A673 (cell line): ENCODE measurements at regions not wholly inside any gene's neighbourhood (a gene's known extent, or its start where the extent isn't known, plus 50 kb on each side); places are given as distances from the start of the nearest gene placed in this dataset.

Experiments used
- BruUV-seq: library from RNA; stranded (reverse); fragments of 400-500 nt; replicated peaks from 2 replicates; lab custom pipeline; 2021; lab: Mats Ljungman, UMichigan
- CTCF ChIA-PET: fragments of 300-600 bp; sonication (Branson Sonifier 250); formaldehyde crosslinking; loops from one replicate; lab custom pipeline; 2022; ENCODE audit warnings: antibody characterized with exemption; lab: Charles Lee
- POLR2A ChIA-PET: fragments of 300-600 bp; sonication (Branson Sonifier 250); formaldehyde crosslinking; loops from one replicate; lab custom pipeline; 2022; ENCODE audit warnings: antibody characterized with exemption; ENCODE audit not compliant: low non-redundant PET; lab: Charles Lee
- DNase-seq: peaks from one replicate; pipeline ENCODE4 v3.0.0-alpha.2; 2015; ENCODE audit warnings: low spot score
- H3K27ac ChIP-seq: fragments of 200-600 bp; sonication (generic); 2 replicates; pipeline ENCODE4 v1.5.1; 2016; ENCODE audit warnings: mixed run types, low read depth, mild to moderate bottlenecking, mixed read lengths, antibody characterized with exemption, low read length; ENCODE audit not compliant: poor library complexity, severe bottlenecking
- H3K27me3 ChIP-seq: fragments of 200-600 bp; sonication (generic); replicated peaks from 2 replicates; pipeline ENCODE4 v1.6.1; 2017; ENCODE audit warnings: mixed run types, low read depth, mild to moderate bottlenecking, mixed read lengths, antibody characterized with exemption, low read length; ENCODE audit not compliant: insufficient read depth, poor library complexity
- H3K36me3 ChIP-seq: fragments of 200-600 bp; sonication (generic); 2 replicates; pipeline ENCODE4 v1.6.1; 2016; ENCODE audit warnings: mixed run types, mild to moderate bottlenecking, mixed read lengths, antibody characterized with exemption, low read length; ENCODE audit not compliant: insufficient read depth, poor library complexity, severe bottlenecking
- H3K4me1 ChIP-seq: fragments of 200-600 bp; sonication (generic); 2 replicates; pipeline ENCODE4 v1.6.1; 2017; ENCODE audit warnings: mixed run types, mild to moderate bottlenecking, mixed read lengths, antibody characterized with exemption, low read length; ENCODE audit not compliant: insufficient read depth, poor library complexity, severe bottlenecking
- H3K4me3 ChIP-seq: fragments of 200-600 bp; sonication (generic); 2 replicates; pipeline ENCODE4 v1.5.1; 2016; ENCODE audit warnings: low read depth, mixed run types, mild to moderate bottlenecking, mixed read lengths, low read length; ENCODE audit not compliant: poor library complexity, severe bottlenecking
- H3K9me3 ChIP-seq: fragments of 200-600 bp; sonication (generic); 2 replicates; pipeline ENCODE4 v1.6.1; 2016; ENCODE audit warnings: mixed run types, low read depth, mild to moderate bottlenecking, mixed read lengths, antibody characterized with exemption, low read length; ENCODE audit not compliant: poor library complexity, severe bottlenecking
- EZH2 ChIP-seq: fragments of 200-600 bp; sonication (generic); IDR thresholded peaks from 2 replicates; pipeline ENCODE4 v1.6.1; 2017; ENCODE audit warnings: borderline replicate concordance, low read depth, mild to moderate bottlenecking, mixed read lengths, antibody characterized with exemption, low read length; ENCODE audit not compliant: poor library complexity, severe bottlenecking
- intact Hi-C: fragments of 100-400 bp; cut with micrococcal nuclease; formaldehyde crosslinking; loops from one replicate; pipeline ENCODE4 v1.10.0; 2022; ENCODE audit not compliant: unreplicated experiment
- TF ChIP-seq, protein P1 (sequence below): fragments of 300-800, 200-600 bp; sonication (generic); conservative IDR thresholded peaks from 2 replicates; pipeline ENCODE4 v1.5.1; 2017; ENCODE audit warnings: low read depth, mild to moderate bottlenecking, antibody characterized with exemption, low read length, moderate library complexity, mixed read lengths

GRCh38 chrX:39853417-39854030 is 244.2 kb downstream of the BCOR start:
- TF ChIP-seq, protein P1, sequence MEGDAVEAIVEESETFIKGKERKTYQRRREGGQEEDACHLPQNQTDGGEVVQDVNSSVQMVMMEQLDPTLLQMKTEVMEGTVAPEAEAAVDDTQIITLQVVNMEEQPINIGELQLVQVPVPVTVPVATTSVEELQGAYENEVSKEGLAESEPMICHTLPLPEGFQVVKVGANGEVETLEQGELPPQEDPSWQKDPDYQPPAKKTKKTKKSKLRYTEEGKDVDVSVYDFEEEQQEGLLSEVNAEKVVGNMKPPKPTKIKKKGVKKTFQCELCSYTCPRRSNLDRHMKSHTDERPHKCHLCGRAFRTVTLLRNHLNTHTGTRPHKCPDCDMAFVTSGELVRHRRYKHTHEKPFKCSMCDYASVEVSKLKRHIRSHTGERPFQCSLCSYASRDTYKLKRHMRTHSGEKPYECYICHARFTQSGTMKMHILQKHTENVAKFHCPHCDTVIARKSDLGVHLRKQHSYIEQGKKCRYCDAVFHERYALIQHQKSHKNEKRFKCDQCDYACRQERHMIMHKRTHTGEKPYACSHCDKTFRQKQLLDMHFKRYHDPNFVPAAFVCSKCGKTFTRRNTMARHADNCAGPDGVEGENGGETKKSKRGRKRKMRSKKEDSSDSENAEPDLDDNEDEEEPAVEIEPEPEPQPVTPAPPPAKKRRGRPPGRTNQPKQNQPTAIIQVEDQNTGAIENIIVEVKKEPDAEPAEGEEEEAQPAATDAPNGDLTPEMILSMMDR: no peak
- no peak for TF ChIP-seq EZH2
- intact Hi-C loops: no loop called here
- H3K4me1 ChIP-seq: peaks cover 16% of the 10 kb centered on the region
- no peak overlapping the region for H3K4me3 ChIP-seq
- ChIA-PET CTCF (no interaction called here), POLR2A (no interaction called here)
- no peaks in the 10 kb centered on the region for H3K9me3 ChIP-seq
- no peak overlapping the region for H3K27ac ChIP-seq
- DNase-seq: no peak
- no peaks in the 10 kb centered on the region for H3K36me3 ChIP-seq
- H3K27me3 ChIP-seq: no peaks in the 10 kb centered on the region
- no TSS peak for BruUV-seq

DNA sequence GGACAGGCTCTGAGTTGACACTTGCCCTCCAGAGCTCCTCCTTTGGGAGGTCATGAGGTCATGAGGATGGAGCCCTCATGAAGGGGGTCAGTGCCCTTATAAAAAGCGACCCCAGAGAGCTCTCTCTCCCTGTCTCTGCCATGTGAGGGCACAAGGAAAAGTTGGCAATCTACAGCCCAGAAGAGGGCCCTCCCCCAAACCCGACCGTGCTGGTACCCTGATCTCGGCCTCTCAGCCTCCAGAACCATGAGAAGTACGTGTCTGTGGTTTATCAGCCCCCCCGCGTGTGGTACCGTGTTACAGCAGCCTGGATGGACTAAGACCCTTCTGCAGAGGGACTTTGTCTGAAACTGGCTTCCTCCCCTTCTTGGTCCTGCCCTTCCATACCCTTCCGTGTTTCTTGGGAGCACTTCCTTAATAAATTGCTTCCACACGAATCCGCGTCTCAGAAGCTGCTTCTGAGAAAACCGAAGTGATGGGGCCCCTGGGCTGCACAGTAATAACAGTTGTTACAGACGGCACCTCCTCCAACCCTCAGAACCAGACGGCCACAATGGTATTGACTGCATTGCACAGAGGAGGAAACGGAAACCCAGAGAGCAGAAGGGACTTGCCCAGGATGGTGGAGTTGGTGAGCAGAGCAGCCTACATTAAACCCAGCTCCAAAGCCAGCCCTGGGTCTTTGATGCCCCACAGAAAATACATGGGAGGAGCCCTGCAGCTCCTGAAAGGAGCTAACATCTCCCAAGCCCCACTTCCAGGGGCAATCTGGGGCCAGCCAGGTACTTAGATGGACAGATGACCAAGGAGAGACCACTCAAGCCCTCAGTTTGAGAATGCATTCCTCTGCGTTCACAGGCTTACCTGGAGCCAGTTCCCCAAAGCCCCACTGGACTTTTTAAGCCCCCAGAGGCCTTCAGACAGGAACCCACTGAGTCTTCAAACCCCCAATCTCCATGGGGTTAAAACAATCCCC is 242.7 kb downstream of the BCOR start:
- Histone ChIP-seq H3K4me1 (peaks cover 16% of the 10 kb centered on the region), H3K36me3 (no peaks in the 10 kb centered on the region), H3K9me3 (no peaks in the 10 kb centered on the region), H3K27ac (peak overlapping the region; percentile 4), H3K27me3 (no peaks in the 10 kb centered on the region), H3K4me3 (no peak overlapping the region)
- TF ChIP-seq, protein P1: no peak
- no peak for TF ChIP-seq EZH2
- CTCF ChIA-PET: no interaction called here
- POLR2A ChIA-PET: interaction anchor here (0.7 kb wide), 1 partner anchor 745 kb away, joined by 5 read pairs; no protein-coding TSS in a partner anchor
- intact Hi-C loops: no loop called here
- no TSS peak for BruUV-seq
- DNase-seq: no peak

DNA sequence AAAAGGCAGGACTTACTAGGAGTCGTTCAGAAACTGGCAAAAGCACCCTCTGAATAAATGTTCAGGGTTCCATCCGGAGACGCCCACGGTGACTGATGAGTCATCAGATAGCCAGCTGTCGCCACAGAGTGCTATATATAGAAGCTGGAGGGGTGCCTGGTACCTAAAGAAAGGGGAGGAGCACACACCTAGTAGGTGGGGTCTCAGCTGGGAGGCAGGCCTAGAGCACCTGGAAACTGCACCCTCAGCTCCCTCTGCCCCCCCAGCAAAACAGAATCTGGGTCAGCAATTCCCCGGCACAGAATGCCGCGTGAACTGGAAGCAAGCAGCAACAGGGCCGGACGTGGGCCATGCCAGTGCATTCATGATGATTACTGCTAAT is 242.0 kb downstream of the BCOR start:
- Histone ChIP-seq H3K4me3 (no peak overlapping the region), H3K9me3 (no peaks in the 10 kb centered on the region), H3K27ac (peak overlapping the region; percentile 4), H3K36me3 (no peaks in the 10 kb centered on the region), H3K27me3 (no peaks in the 10 kb centered on the region), H3K4me1 (peaks cover 16% of the 10 kb centered on the region)
- ChIA-PET CTCF (no interaction called here), POLR2A (no interaction called here)
- peak; percentile 71 for DNase-seq
- no TSS peak for BruUV-seq
- intact Hi-C loops: no loop called here
- TF ChIP-seq, protein P1: no peak
- no peak for TF ChIP-seq EZH2
